ENCODE measurements at regions not wholly inside any gene's neighbourhood (a gene's known extent, or its start where the extent isn't known, plus 50 kb on each side); places are given as distances from the start of the nearest gene placed in this dataset.
A peak's percentile ranks its signal among the peaks of the same experiment; 100 is the strongest.

DNA sequence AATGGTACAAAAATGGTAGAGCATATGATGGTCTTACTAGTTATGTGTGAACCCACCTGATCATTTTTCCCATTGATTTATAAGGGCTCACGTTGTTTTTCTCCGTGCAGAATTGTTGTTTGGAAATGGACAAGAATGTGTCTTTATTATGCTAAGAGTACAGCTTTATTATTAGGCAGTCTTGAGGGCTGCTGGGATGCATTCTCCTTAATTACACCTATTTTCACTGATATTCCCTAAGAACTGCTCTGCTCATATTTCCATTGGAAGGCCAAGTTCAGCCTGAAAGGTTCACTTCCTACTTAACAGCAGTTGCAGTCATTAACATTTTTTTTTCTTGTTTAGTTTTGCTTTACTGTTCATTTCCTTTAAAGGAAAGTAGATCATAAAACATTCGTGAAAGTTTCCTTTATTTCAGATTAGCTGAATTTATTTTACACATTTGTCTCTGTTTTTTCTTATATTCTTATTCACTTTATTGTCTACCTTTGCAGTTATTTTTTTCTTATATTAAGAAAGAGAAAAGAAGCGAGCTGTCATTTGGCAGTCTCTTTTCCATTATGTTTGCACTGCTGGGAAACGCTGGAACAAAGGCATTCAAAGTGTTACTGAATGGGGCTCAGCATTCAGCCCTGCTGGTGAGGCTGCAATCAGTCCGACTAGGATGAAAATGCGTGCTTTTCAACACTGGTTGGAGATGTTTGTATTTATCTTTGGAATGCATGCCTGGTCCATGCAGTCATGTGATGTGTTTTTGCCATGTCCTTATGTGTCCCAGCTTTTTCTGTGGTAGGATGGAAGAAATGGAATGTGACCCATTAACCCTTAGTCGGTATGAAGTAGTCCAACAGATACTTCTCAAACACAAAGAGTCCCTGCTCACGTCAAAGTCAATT is 602.7 kb upstream of the ZNF608 start:
- DNase-seq (no peak), ATAC-seq (peak; percentile 30 to 45)
- TF ChIP-seq, protein P1, sequence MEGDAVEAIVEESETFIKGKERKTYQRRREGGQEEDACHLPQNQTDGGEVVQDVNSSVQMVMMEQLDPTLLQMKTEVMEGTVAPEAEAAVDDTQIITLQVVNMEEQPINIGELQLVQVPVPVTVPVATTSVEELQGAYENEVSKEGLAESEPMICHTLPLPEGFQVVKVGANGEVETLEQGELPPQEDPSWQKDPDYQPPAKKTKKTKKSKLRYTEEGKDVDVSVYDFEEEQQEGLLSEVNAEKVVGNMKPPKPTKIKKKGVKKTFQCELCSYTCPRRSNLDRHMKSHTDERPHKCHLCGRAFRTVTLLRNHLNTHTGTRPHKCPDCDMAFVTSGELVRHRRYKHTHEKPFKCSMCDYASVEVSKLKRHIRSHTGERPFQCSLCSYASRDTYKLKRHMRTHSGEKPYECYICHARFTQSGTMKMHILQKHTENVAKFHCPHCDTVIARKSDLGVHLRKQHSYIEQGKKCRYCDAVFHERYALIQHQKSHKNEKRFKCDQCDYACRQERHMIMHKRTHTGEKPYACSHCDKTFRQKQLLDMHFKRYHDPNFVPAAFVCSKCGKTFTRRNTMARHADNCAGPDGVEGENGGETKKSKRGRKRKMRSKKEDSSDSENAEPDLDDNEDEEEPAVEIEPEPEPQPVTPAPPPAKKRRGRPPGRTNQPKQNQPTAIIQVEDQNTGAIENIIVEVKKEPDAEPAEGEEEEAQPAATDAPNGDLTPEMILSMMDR (IDR thresholded peaks at IDR 0.05), result no peak
- peaks cover 5% of the 10 kb centered on the region for H3K4me1 ChIP-seq
- no peaks in the 10 kb centered on the region for H3K36me3 ChIP-seq
- intact Hi-C loops (cut with DNase I), result no loop called here
- no peak overlapping the region for H3K27ac ChIP-seq
- H3K27me3 ChIP-seq (ENCODE audit: low read depth), result no peaks in the 10 kb centered on the region
- H3K4me3 ChIP-seq, result no peak overlapping the region
- H3K9me3 ChIP-seq, result no peaks in the 10 kb centered on the region

DNA sequence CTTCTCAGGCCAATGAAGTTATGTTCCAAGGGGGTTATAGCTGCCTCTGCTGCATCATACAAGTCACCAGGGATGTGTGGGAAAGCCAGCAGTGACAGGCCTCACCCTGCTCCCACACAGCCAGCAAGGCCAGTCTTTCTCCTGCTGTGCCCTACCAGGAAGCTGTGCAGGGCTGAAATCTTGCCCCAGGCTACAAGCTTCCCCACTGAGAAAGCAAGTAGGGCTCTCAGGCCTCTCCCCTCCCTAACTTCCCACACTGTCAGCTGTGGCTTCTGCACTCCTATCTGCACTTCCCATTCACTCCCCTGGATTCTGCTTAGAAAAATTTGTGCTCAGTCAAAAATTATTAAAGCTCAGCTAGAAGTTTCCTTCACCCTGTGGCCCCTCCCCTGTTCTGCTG is 611.2 kb upstream of the ZNF608 start:
- intact Hi-C loops (cut with DNase I), result no loop called here
- Histone ChIP-seq H3K36me3 (no peaks in the 10 kb centered on the region), H3K27me3 (ENCODE audit: low read depth) (no peaks in the 10 kb centered on the region), H3K27ac (no peak overlapping the region), H3K4me3 (no peak overlapping the region), H3K9me3 (peaks cover 13% of the 10 kb centered on the region), H3K4me1 (no peaks in the 10 kb centered on the region)
- ATAC-seq (no peak), DNase-seq (no peak)
- TF ChIP-seq, protein P1 (IDR thresholded peaks at IDR 0.05), result no peak

DNA sequence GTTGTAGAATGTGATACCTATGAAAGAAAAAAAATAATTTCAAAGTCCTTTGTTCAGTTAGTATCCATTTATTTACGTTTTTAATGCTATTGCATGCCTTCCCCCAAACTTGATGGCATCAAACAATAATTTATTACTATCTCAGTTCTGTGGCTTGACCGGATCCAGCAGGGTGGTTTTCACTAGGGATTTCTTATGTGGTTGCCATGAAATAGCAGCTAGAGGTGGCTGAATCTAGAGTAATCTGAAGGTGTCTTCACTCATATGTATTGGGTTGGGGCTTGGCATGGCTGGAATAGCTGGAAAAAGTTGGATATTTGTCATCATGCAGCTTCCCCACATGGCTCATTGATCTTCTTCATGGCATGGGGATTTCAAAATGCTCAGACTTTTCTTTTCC is 619.3 kb upstream of the ZNF608 start:
- ATAC-seq (no peak), DNase-seq (no peak)
- H3K9me3 ChIP-seq, result no peaks in the 10 kb centered on the region
- H3K27ac ChIP-seq, result no peak overlapping the region
- H3K36me3 ChIP-seq, result no peaks in the 10 kb centered on the region
- intact Hi-C loops (cut with DNase I), result no loop called here
- H3K27me3 ChIP-seq (ENCODE audit: low read depth), result no peaks in the 10 kb centered on the region
- no peak overlapping the region for H3K4me3 ChIP-seq
- TF ChIP-seq, protein P1 (IDR thresholded peaks at IDR 0.05), result no peak
- no peaks in the 10 kb centered on the region for H3K4me1 ChIP-seq

DNA sequence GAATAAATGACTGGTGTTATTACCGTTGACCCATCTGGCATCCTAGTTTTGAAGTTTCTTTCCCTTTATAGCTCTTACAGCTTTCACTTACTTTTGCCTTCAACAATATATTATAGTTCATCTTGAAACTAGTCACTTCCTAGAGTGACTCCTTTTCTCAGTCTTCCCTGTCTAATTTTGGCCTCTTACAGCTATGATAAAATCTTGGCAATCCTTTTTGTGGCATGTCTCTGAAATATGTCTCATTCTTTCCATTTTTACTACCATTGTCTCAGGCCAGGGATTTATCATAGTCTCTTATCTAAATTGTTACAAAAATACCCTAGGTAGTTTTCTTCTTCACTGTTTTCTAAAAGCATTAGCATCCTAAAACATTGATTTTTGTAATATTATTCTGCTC is 621.3 kb upstream of the ZNF608 start:
- no peaks in the 10 kb centered on the region for H3K4me1 ChIP-seq
- H3K9me3 ChIP-seq, result no peaks in the 10 kb centered on the region
- DNase-seq, result no peak
- ATAC-seq, result no peak
- intact Hi-C loops (cut with DNase I), result no loop called here
- TF ChIP-seq, protein P1 (IDR thresholded peaks at IDR 0.05), result no peak
- H3K27me3 ChIP-seq (ENCODE audit: low read depth), result no peaks in the 10 kb centered on the region
- no peak overlapping the region for H3K4me3 ChIP-seq
- no peak overlapping the region for H3K27ac ChIP-seq
- H3K36me3 ChIP-seq, result no peaks in the 10 kb centered on the region

GRCh38 chr5:125370461-125371205 is 624.2 kb upstream of the ZNF608 start:
- no peaks in the 10 kb centered on the region for H3K36me3 ChIP-seq
- DNase-seq (no peak), ATAC-seq (no peak)
- H3K4me3 ChIP-seq, result no peak overlapping the region
- H3K9me3 ChIP-seq, result no peaks in the 10 kb centered on the region
- no peaks in the 10 kb centered on the region for H3K4me1 ChIP-seq
- TF ChIP-seq, protein P1 (IDR thresholded peaks at IDR 0.05), result no peak
- no peaks in the 10 kb centered on the region for H3K27me3 ChIP-seq (ENCODE audit: low read depth)
- H3K27ac ChIP-seq, result no peak overlapping the region
- intact Hi-C loops (cut with DNase I), result no loop called here
